T-cell (primary cell): ENCODE measurements at regions not wholly inside any gene's neighbourhood (a gene's known extent, or its start where the extent isn't known, plus 50 kb on each side); places are given as distances from the start of the nearest gene placed in this dataset.
"Not testable (repeated sequence)": the region's sequence is repeated elsewhere in the genome, so short reads cannot be mapped to it uniquely, and the experiment has no call there.

Experiments
- ATAC-seq, 4 experiments: fragments of 200-7000 bp in 3 of 4; fragments of 150-1000 bp in 1 of 4; cut with Tn5 transposase; replicated peaks in 1 of 4; 1 replicate in 3 of 4; 2 replicates in 1 of 4; pipeline ENCODE4 v1.10.0; 2021; ENCODE audit warnings: moderate library complexity in 3 of 4, mild to moderate bottlenecking in 2 of 4, moderate number of reproducible peaks in 1 of 4
- CTCF ChIA-PET, 2 donors: fragments of 300-600 bp; sonication (Branson Sonifier 250); formaldehyde crosslinking; loops; one replicate each; lab custom pipeline; 2022; ENCODE audit warnings: antibody characterized with exemption in 2 of 2; lab: Charles Lee
- POLR2A ChIA-PET, 2 donors: fragments of 300-600 bp; sonication (Branson Sonifier 250); formaldehyde crosslinking; loops; one replicate each; lab custom pipeline; 2022; ENCODE audit warnings: antibody characterized with exemption in 2 of 2; lab: Charles Lee
- DNase-seq, 35 experiments: peaks; one replicate each; pipeline versions ENCODE4 v3.0.0 to v3.0.0-alpha.2; 2013 to 2023
- H3K27ac ChIP-seq: one replicate; pipeline ENCODE4 v1.5.1; 2013; ENCODE audit warnings: low read length
- H3K27me3 ChIP-seq, 2 experiments: replicated peaks in 1 of 2; 1 replicate in 1 of 2; 2 replicates in 1 of 2; pipeline versions ENCODE4 v1.6.1 to v1.7.0; 2013; ENCODE audit warnings: low read length in 1 of 2, mixed read lengths in 1 of 2; ENCODE audit not compliant: control insufficient read depth in 2 of 2, insufficient read depth in 2 of 2; ENCODE audit errors: extremely low read depth in 1 of 2
- H3K36me3 ChIP-seq, 2 donors: 1 replicate in 1 of 2; 2 replicates in 1 of 2; pipeline versions ENCODE4 v1.6.1 to v1.7.0; 2013; ENCODE audit warnings: low read length in 1 of 2; ENCODE audit not compliant: control insufficient read depth in 2 of 2, insufficient read depth in 1 of 2; ENCODE audit errors: extremely low read depth in 1 of 2
- H3K4me1 ChIP-seq, 2 experiments: 1 replicate in 1 of 2; 2 replicates in 1 of 2; pipeline versions ENCODE4 v1.6.1 to v1.7.0; 2013; ENCODE audit warnings: low read length in 2 of 2, mixed read lengths in 1 of 2; ENCODE audit not compliant: insufficient read depth in 2 of 2, control insufficient read depth in 1 of 2; ENCODE audit errors: extremely low read depth in 1 of 2
- H3K4me3 ChIP-seq, 2 donors: 1 replicate in 1 of 2; 2 replicates in 1 of 2; pipeline versions ENCODE4 v1.5.1 to v1.7.0; 2013; ENCODE audit warnings: mild to moderate bottlenecking in 2 of 2, low read length in 1 of 2, moderate library complexity in 1 of 2; ENCODE audit not compliant: control insufficient read depth in 1 of 2; ENCODE audit errors: extremely low read depth in 1 of 2
- H3K9me3 ChIP-seq: 2 replicates; pipeline ENCODE4 v1.7.0; 2013
- H3K27ac Mint-ChIP-seq, 2 donors: one replicate each; pipeline ENCODE4 v1.8.0; 2020 to 2021; ENCODE audit warnings: mild to moderate bottlenecking in 2 of 2, mixed read lengths in 2 of 2
- H3K27me3 Mint-ChIP-seq, 2 donors: one replicate each; pipeline ENCODE4 v1.8.0; 2021 to 2022; ENCODE audit warnings: mixed read lengths in 2 of 2
- H3K36me3 Mint-ChIP-seq: one replicate; pipeline ENCODE4 v1.8.0; 2021; ENCODE audit warnings: mixed read lengths
- H3K4me1 Mint-ChIP-seq, 3 donors: one replicate each; pipeline ENCODE4 v1.8.0; 2020 to 2022; ENCODE audit warnings: mixed read lengths in 3 of 3, mild to moderate bottlenecking in 1 of 3
- H3K4me3 Mint-ChIP-seq, 3 donors: one replicate each; pipeline ENCODE4 v1.8.0; 2020 to 2022; ENCODE audit warnings: mild to moderate bottlenecking in 3 of 3, mixed read lengths in 3 of 3, moderate library complexity in 3 of 3
- H3K9me3 Mint-ChIP-seq, 3 donors: one replicate each; pipeline ENCODE4 v1.8.0; 2020 to 2022; ENCODE audit warnings: mixed read lengths in 3 of 3
- WGBS: methylation state at CpG from one replicate; pipeline ENCODE4 v1.1.5; 2013; ENCODE audit warnings: missing lambda C conversion rate; ENCODE audit not compliant: insufficient coverage; 5-methylcytosine and 5-hydroxymethylcytosine counted together

DNA sequence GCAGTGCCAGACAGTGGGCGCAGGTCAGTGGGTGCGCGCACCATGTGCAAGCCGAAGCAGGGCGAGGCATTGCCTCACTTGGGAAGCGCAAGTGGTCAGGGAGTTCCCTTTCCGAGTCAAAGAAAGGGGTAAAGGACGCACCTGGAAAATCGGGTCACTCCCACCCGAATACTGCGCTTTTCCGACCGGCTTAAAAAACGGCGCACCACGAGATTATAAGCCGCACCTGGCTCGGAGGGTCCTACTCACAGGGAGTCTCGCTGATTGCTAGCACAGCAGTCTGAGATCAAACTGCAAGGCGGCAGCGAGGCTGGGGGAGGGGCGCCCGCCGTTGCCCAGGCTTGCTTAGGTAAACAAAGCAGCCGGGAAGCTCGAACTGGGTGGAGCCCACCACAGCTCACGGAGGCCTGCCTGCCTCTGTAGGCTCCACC lies 77.9 kb downstream of the NR4A2 start:
- H3K9me3 ChIP-seq, H3K36me3 ChIP-seq, H3K36me3 Mint-ChIP-seq, H3K4me1 Mint-ChIP-seq, H3K4me1 ChIP-seq, H3K9me3 Mint-ChIP-seq, CTCF ChIA-PET, H3K27ac ChIP-seq, H3K27me3 ChIP-seq, H3K27me3 Mint-ChIP-seq, ATAC-seq, POLR2A ChIA-PET: not testable (repeated sequence)
- peak overlapping the region; percentile 10 to 72 for H3K27ac Mint-ChIP-seq
- H3K4me3 ChIP-seq: peak overlapping the region; percentile 15 to 23
- peak overlapping the region; percentile 44 to 81 (median 70) for H3K4me3 Mint-ChIP-seq
- DNase-seq: peak in 10 of 35 experiments; percentile 0 to 14 (median 3)
- 85% methylated on average over 16 of the region's 27 CpGs for WGBS

DNA sequence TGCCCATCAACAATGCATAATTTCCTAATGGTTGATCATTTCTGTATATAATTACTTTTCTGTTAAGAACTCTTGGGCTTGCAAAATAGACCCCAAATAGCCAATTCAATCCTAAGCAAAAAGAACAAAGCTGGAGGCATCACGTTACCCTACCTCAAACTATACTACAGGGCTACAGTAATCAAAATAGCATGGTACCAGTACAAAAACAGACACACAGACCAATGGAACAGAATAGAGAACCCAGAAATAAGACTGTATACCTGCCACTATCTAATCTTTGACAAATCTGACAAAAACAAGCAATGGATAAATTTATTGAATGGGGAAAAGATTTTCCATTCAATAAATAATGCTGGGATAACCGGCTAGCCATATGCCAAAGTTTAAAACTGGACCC lies 78.8 kb downstream of the NR4A2 start:
- H3K27ac Mint-ChIP-seq: no peak overlapping the region
- DNase-seq (no peak), ATAC-seq (no peak)
- peak overlapping the region; percentile 44 to 81 (median 70) for H3K4me3 Mint-ChIP-seq
- Histone ChIP-seq H3K27me3 (no peaks in the 10 kb centered on the region), H3K4me1 (no peaks in the 10 kb centered on the region), H3K36me3 (no peaks in the 10 kb centered on the region), H3K9me3 (no peaks in the 10 kb centered on the region), H3K27ac (no peak overlapping the region), H3K4me3 (no peak overlapping the region)
- CTCF ChIA-PET: no interaction called here
- peaks cover 5 to 6% of the 10 kb centered on the region in 2 donors for H3K27me3 Mint-ChIP-seq
- H3K4me1 Mint-ChIP-seq: peaks cover 0 to 5% (median 4%) of the 10 kb centered on the region in 3 donors
- H3K36me3 Mint-ChIP-seq: peaks cover 2% of the 10 kb centered on the region
- POLR2A ChIA-PET: no interaction called here
- no CpG with 5 or more reads among the region's 2 CpGs for WGBS
- H3K9me3 Mint-ChIP-seq: no peaks in the 10 kb centered on the region

DNA sequence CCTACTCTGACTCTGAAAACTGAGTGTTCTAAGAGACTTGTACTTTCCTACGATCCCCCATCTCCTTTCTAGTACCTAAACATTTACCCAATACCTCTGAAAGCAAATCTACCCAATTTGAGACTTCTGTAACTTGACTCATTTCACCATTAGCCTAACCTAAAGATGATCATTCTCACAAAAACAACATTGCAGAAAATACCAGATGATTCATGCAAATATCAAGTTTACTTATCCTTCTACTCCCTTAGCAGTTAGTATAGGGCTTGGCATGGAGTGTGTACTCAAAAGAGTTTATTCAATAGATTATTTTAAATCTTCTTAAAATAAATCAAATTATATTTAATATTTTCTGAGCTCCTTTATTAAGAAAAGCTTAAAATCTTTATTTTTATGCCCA lies 89.6 kb downstream of the NR4A2 start:
- H3K9me3 ChIP-seq: no peaks in the 10 kb centered on the region
- no peak overlapping the region for H3K27ac ChIP-seq
- DNase-seq: no peak
- no peak overlapping the region for H3K4me3 Mint-ChIP-seq
- H3K4me1 ChIP-seq: no peaks in the 10 kb centered on the region
- ChIA-PET POLR2A (no interaction called here), CTCF (no interaction called here)
- WGBS: 46% methylated on average over 1 of the region's 1 CpG
- ATAC-seq: no peak
- H3K9me3 Mint-ChIP-seq: peaks cover 0 to under 1% (median 0%) of the 10 kb centered on the region in 3 donors
- H3K27me3 ChIP-seq: peaks cover 0 to 2% of the 10 kb centered on the region in 2 experiments
- H3K4me1 Mint-ChIP-seq: no peaks in the 10 kb centered on the region
- no peak overlapping the region for H3K27ac Mint-ChIP-seq
- H3K27me3 Mint-ChIP-seq: peaks cover 4 to 7% of the 10 kb centered on the region in 2 donors
- H3K36me3 ChIP-seq: no peaks in the 10 kb centered on the region
- no peaks in the 10 kb centered on the region for H3K36me3 Mint-ChIP-seq
- no peak overlapping the region for H3K4me3 ChIP-seq

DNA sequence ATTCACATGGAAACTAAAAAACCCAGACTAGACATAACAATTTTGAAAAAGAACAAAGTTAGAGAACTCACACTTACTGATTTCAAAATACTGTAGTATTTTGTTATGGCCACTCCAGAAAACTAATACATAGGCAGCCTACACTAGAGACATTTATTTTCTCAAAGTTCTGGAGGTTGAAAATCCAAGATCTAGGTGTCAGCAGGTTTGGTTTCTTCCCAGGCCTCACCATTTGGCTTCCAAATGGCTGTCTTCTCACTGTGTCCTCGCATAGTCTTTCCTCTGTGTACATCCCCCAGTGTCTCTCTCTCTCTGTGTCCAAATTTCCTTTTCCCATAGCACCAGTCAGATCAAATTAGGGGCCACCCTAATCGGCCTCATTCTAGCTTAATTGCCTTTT lies 95.0 kb downstream of the NR4A2 start:
- ChIA-PET CTCF (no interaction called here), POLR2A (no interaction called here)
- Histone ChIP-seq H3K27ac (no peak overlapping the region), H3K9me3 (no peaks in the 10 kb centered on the region), H3K27me3 (peaks cover 0 to 2% of the 10 kb centered on the region in 2 experiments), H3K4me1 (no peaks in the 10 kb centered on the region), H3K4me3 (no peak overlapping the region), H3K36me3 (no peaks in the 10 kb centered on the region)
- Mint-ChIP-seq H3K27me3 (peaks cover under 1% of the 10 kb centered on the region in 2 donors), H3K4me1 (no peaks in the 10 kb centered on the region), H3K36me3 (no peaks in the 10 kb centered on the region), H3K9me3 (peaks cover 2 to 20% (median 7%) of the 10 kb centered on the region in 3 donors), H3K4me3 (no peak overlapping the region), H3K27ac (no peak overlapping the region)
- WGBS: 75% methylated on average over 1 of the region's 2 CpGs
- no peak for DNase-seq
- no peak for ATAC-seq

DNA sequence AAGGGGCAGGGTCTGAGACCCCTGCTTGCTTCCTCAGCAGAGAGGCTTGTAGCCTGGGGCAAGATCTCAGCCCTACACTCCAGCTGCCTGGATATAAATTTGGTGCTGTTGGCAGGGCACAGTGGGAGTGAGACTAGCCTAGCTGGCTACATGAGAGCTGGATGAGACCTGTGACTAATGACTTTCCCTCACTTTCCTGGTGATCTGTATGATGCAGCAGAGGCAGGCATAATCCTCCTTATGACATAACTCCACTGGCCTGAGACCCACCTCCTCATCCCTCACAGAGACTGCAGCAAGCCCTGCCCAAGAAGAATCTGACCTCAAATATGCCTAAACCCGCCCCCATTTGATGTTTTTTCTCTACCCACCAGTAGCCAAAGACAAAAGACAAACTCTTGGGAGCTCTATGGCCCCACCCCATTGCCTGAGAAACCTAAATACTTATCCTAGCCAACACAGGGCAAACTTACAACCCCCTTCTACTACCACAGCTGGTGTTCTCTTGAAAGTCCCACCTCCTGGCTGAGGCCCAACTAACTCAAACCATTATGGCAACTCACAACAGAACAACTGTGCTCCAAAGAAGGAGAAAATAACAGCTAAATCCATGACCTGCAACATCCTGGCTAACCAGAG lies 102.7 kb downstream of the NR4A2 start:
- Mint-ChIP-seq H3K4me1 (no peaks in the 10 kb centered on the region), H3K4me3 (no peak overlapping the region), H3K9me3 (peaks cover 9 to 47% (median 22%) of the 10 kb centered on the region in 3 donors), H3K27ac (no peak overlapping the region), H3K36me3 (peaks cover 10% of the 10 kb centered on the region), H3K27me3 (peaks cover 6 to 7% of the 10 kb centered on the region in 2 donors)
- Histone ChIP-seq H3K9me3 (no peaks in the 10 kb centered on the region), H3K4me3 (no peak overlapping the region), H3K27ac (no peak overlapping the region), H3K4me1 (no peaks in the 10 kb centered on the region), H3K36me3 (no peaks in the 10 kb centered on the region), H3K27me3 (peaks cover 0 to 2% of the 10 kb centered on the region in 2 experiments)
- CTCF ChIA-PET: no interaction called here
- DNase-seq: no peak
- no peak for ATAC-seq
- POLR2A ChIA-PET: no interaction called here
- 33% methylated on average over 1 of the region's 1 CpG for WGBS

- H3K4me3 Mint-ChIP-seq, ATAC-seq, H3K27me3 ChIP-seq, H3K4me3 ChIP-seq, POLR2A ChIA-PET, H3K4me1 Mint-ChIP-seq, DNase-seq, H3K4me1 ChIP-seq, H3K27ac Mint-ChIP-seq, H3K36me3 ChIP-seq, H3K9me3 ChIP-seq, H3K27ac ChIP-seq, CTCF ChIA-PET: not testable (repeated sequence)
- H3K9me3 Mint-ChIP-seq: peaks cover 33 to 51% (median 36%) of the 10 kb centered on the region in 3 donors
- H3K36me3 Mint-ChIP-seq: peaks cover 36% of the 10 kb centered on the region
- H3K27me3 Mint-ChIP-seq: peaks cover 11% of the 10 kb centered on the region in 2 donors
- 67% methylated on average over 1 of the region's 1 CpG for WGBS
These were observed 109.2 kb downstream of the NR4A2 start for GRCh38 chr2:156223328-156223727.
